Suprapubic skin (tissue), 4 donors: ENCODE measurements at regions not wholly inside any gene's neighbourhood (a gene's known extent, or its start where the extent isn't known, plus 50 kb on each side); places are given as distances from the start of the nearest gene placed in this dataset.

Experiments used
- DNase-seq, 2 donors: peaks; one replicate each; pipeline ENCODE4 v3.0.0-alpha.2; 2019; ENCODE audit warnings: low spot score in 2 of 2
- H3K27ac ChIP-seq: fragments of 200-600 bp; sonication (generic); one replicate; pipeline ENCODE4 v1.5.1; 2019
- H3K27me3 ChIP-seq: fragments of 200-600 bp; sonication (generic); one replicate; pipeline ENCODE4 v1.5.1; 2019
- H3K36me3 ChIP-seq: fragments of 200-600 bp; sonication (generic); one replicate; pipeline ENCODE4 v1.5.1; 2019
- H3K4me1 ChIP-seq: fragments of 200-600 bp; sonication (generic); one replicate; pipeline ENCODE4 v1.5.1; 2019
- H3K4me3 ChIP-seq: fragments of 200-600 bp; sonication (generic); one replicate; pipeline ENCODE4 v1.5.1; 2019; ENCODE audit warnings: mild to moderate bottlenecking
- H3K9me3 ChIP-seq: fragments of 200-600 bp; sonication (generic); one replicate; pipeline ENCODE4 v1.5.1; 2019
- EP300 ChIP-seq: sonication (generic); formaldehyde crosslinking; IDR thresholded peaks from one replicate; pipeline ENCODE4 v1.6.1; 2017; ENCODE audit warnings: antibody characterized with exemption
- POLR2A ChIP-seq, 2 donors: fragments of 450-650 bp; IDR thresholded peaks; one replicate each; pipeline ENCODE4 v1.6.1; 2017; ENCODE audit warnings: antibody characterized with exemption in 2 of 2, mild to moderate bottlenecking in 2 of 2, moderate library complexity in 2 of 2
- POLR2AphosphoS5 ChIP-seq, 3 donors: sonication (generic); formaldehyde crosslinking; IDR thresholded peaks; one replicate each; pipeline ENCODE4 v1.6.1; 2017; ENCODE audit warnings: antibody characterized with exemption in 3 of 3
- WGBS: methylation state at CpG from one replicate; pipeline ENCODE4 v1.1.5; 2018; 5-methylcytosine and 5-hydroxymethylcytosine counted together
- TF ChIP-seq, protein P1 (sequence below), 2 donors: fragments of 200-600 bp in 1 of 2; fragments of 450-650 bp in 1 of 2; sonication (generic) in 1 of 2; IDR thresholded peaks; one replicate each; pipeline ENCODE4 v1.5.1; 2016 to 2019; ENCODE audit warnings: antibody characterized with exemption in 2 of 2, mild to moderate bottlenecking in 1 of 2, moderate library complexity in 1 of 2

DNA sequence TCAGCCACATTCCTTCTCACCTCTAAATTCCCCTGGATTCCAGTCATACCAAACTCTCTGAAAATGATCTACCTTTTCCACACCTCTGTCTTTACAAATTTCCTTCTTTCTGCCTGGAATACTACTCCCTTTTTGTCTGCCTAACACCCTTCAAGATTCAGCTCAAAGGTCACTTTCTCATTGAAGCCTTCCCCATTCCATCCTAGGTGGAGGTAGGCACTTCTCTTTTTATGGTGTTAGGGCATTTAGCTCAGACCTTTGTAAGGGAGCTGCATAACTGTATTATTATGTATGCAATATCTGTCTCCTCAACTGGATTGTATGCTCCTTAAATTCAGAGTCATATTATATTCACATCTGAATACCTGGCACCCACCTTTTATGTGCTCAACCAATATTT lies 137.7 kb downstream of the RCHY1 start:
- H3K27me3 ChIP-seq: no peaks in the 10 kb centered on the region
- H3K4me3 ChIP-seq: no peak overlapping the region
- no peaks in the 10 kb centered on the region for H3K4me1 ChIP-seq
- H3K9me3 ChIP-seq: no peaks in the 10 kb centered on the region
- no peak for TF ChIP-seq EP300
- TF ChIP-seq POLR2AphosphoS5 (IDR thresholded peaks at IDR 0.05): no peak
- TF ChIP-seq POLR2A (IDR thresholded peaks at IDR 0.05): no peak
- TF ChIP-seq, protein P1, sequence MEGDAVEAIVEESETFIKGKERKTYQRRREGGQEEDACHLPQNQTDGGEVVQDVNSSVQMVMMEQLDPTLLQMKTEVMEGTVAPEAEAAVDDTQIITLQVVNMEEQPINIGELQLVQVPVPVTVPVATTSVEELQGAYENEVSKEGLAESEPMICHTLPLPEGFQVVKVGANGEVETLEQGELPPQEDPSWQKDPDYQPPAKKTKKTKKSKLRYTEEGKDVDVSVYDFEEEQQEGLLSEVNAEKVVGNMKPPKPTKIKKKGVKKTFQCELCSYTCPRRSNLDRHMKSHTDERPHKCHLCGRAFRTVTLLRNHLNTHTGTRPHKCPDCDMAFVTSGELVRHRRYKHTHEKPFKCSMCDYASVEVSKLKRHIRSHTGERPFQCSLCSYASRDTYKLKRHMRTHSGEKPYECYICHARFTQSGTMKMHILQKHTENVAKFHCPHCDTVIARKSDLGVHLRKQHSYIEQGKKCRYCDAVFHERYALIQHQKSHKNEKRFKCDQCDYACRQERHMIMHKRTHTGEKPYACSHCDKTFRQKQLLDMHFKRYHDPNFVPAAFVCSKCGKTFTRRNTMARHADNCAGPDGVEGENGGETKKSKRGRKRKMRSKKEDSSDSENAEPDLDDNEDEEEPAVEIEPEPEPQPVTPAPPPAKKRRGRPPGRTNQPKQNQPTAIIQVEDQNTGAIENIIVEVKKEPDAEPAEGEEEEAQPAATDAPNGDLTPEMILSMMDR (IDR thresholded peaks at IDR 0.05): no peak
- DNase-seq: no peak
- no peaks in the 10 kb centered on the region for H3K36me3 ChIP-seq
- no peak overlapping the region for H3K27ac ChIP-seq

DNA sequence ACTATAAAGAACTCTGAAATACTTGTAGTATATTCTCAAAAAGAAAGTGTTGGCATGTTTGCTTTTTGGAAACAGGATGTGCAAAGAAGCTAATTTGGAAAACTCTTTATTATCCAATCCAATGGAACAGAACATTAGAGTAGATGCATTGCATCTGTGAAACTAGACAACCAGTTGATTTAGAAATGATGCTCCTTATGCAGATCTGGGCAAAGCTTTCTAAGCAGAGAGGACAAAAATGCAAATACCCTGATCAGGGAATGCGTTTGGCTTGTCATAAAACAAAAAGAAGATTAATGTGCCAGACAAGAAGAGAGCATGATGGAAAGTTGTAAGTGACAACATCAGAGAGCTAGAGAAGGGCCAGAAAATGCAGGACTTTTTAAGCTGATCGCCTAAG lies 142.3 kb downstream of the RCHY1 start:
- H3K27ac ChIP-seq: no peak overlapping the region
- H3K4me1 ChIP-seq: no peaks in the 10 kb centered on the region
- H3K4me3 ChIP-seq: no peak overlapping the region
- WGBS: 45% methylated on average over 2 of the region's 2 CpGs
- H3K36me3 ChIP-seq: no peaks in the 10 kb centered on the region
- no peak for DNase-seq
- H3K27me3 ChIP-seq: no peaks in the 10 kb centered on the region
- H3K9me3 ChIP-seq: no peaks in the 10 kb centered on the region
- TF ChIP-seq POLR2AphosphoS5 (IDR thresholded peaks at IDR 0.05) (no peak), POLR2A (IDR thresholded peaks at IDR 0.05) (no peak), EP300 (no peak)
- TF ChIP-seq, protein P1 (IDR thresholded peaks at IDR 0.05): no peak

DNA sequence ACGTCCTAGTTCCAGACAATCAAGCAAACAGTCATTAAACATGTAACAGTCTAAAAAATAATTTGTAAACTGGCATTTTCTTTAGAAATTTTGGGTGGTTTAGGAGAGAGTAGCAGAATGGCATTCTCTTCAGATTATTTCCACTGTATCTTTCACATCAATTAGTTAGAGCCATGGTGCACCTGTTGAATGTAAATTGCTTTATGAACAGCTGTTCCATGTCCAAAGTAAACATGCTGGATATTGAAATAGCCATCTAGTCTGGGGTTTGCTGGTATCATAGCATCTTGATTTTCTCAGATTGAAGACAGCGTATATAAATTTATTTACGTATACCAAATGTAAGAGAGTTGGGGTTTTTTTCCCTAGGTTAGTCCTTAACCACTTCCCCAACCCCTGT lies 143.6 kb downstream of the RCHY1 start:
- TF ChIP-seq, protein P1 (IDR thresholded peaks at IDR 0.05): no peak
- TF ChIP-seq EP300: no peak
- no peak for TF ChIP-seq POLR2AphosphoS5 (IDR thresholded peaks at IDR 0.05)
- TF ChIP-seq POLR2A (IDR thresholded peaks at IDR 0.05): no peak
- Histone ChIP-seq H3K9me3 (no peaks in the 10 kb centered on the region), H3K36me3 (no peaks in the 10 kb centered on the region), H3K27me3 (no peaks in the 10 kb centered on the region), H3K4me1 (no peaks in the 10 kb centered on the region), H3K4me3 (no peak overlapping the region), H3K27ac (no peak overlapping the region)
- DNase-seq: no peak
- WGBS: 85% methylated on average over 3 of the region's 3 CpGs

DNA sequence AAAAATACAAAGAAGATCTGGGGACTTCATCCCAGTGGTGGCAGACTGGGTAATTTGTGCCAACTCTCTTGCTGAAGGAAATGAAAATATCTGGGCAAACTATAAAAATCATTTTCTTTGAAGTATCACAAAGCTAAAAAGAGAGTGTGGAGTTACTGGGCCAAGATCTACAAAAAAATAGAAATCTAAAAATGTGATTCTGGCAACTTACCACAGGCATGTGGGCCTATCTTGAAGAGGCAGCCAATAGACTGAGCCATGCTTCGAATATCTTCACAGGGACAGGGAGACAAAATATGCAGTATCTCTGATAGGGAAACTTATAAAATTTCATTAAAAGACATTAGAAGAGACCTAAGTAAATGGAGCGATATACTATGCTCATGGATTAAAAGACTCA lies 168.8 kb downstream of the RCHY1 start:
- 72% methylated on average over 2 of the region's 2 CpGs for WGBS
- no peak for DNase-seq

DNA sequence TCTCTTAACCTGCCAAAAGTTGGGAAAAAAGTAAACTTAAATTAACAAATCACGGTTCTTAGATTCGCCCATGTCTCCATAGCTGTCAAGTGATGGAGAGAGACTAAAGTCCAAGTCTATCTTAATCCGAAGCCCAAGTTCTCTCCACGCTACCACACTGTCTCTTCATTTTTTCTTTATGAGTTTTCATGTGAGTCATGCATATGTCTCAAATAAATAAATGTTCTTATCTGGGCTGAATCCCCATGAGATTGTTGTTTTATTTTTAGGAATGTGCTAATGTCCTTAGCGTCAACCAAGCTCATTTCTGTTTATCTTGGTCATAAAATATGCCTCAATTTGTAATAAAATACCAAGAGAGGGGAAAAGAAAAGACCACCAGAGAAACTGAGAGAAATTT lies 169.3 kb downstream of the RCHY1 start:
- Histone ChIP-seq H3K36me3 (no peaks in the 10 kb centered on the region), H3K27ac (no peak overlapping the region), H3K9me3 (no peaks in the 10 kb centered on the region), H3K27me3 (no peaks in the 10 kb centered on the region), H3K4me1 (no peaks in the 10 kb centered on the region), H3K4me3 (no peak overlapping the region)
- TF ChIP-seq POLR2AphosphoS5 (IDR thresholded peaks at IDR 0.05) (no peak), POLR2A (IDR thresholded peaks at IDR 0.05) (no peak), EP300 (no peak)
- TF ChIP-seq, protein P1 (IDR thresholded peaks at IDR 0.05): no peak
- 70% methylated on average over 5 of the region's 5 CpGs for WGBS
- no peak for DNase-seq

More for the DNA sequence above, 168.8 kb downstream of the RCHY1 start:
- Histone ChIP-seq H3K27me3 (no peaks in the 10 kb centered on the region), H3K4me3 (no peak overlapping the region), H3K4me1 (no peaks in the 10 kb centered on the region), H3K9me3 (no peaks in the 10 kb centered on the region), H3K36me3 (no peaks in the 10 kb centered on the region), H3K27ac (no peak overlapping the region)
- TF ChIP-seq EP300: no peak

DNA sequence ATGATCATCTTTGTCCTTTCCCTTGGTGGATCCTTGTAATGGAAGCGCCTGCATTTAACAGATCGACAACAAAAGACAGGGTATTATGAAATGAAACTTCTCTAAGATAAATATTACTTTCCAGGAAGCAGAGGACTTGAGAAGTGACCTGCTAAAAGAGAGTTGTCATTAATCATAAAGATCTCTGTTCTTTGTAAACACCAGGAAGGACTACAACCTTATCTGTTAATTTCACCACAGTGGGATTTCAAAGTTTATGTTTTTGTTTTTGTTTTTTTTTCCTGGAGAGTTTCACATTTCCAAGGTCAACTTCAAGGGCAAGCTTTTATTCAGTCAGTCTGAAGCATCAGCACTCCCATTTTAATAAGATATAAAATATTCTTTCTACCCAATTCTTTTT lies 170.9 kb downstream of the RCHY1 start:
- 87% methylated on average over 2 of the region's 2 CpGs for WGBS
- Histone ChIP-seq H3K4me3 (no peak overlapping the region), H3K27ac (no peak overlapping the region), H3K4me1 (no peaks in the 10 kb centered on the region), H3K36me3 (no peaks in the 10 kb centered on the region), H3K27me3 (no peaks in the 10 kb centered on the region), H3K9me3 (no peaks in the 10 kb centered on the region)
- TF ChIP-seq EP300 (no peak), POLR2A (IDR thresholded peaks at IDR 0.05) (no peak), POLR2AphosphoS5 (IDR thresholded peaks at IDR 0.05) (no peak)
- TF ChIP-seq, protein P1 (IDR thresholded peaks at IDR 0.05): no peak
- no peak for DNase-seq
